ENCODE measurements at regions not wholly inside any gene's neighbourhood (a gene's known extent, or its start where the extent isn't known, plus 50 kb on each side); places are given as distances from the start of the nearest gene placed in this dataset.

GRCh38 chr10:131490991-131491594, 179.6 kb upstream of the TCERG1L start:
- no peaks in the 10 kb centered on the region for H3K9me3 ChIP-seq
- no peak for TF ChIP-seq POLR2A (IDR thresholded peaks at IDR 0.05)
- TF ChIP-seq CTCF (IDR thresholded peaks at IDR 0.05) = no peak
- no peak for TF ChIP-seq EP300 (IDR thresholded peaks at IDR 0.05)
- H3K27me3 ChIP-seq = no peaks in the 10 kb centered on the region
- no peaks in the 10 kb centered on the region for H3K36me3 ChIP-seq
- intact Hi-C loops (cut with DNase I) = no loop called here
- no peak for DNase-seq
- no peak overlapping the region for H3K4me3 ChIP-seq
- H3K4me1 ChIP-seq (ENCODE audit: insufficient read depth) = no peaks in the 10 kb centered on the region
- WGBS, 3 donors = 75 to 79% (median 75%) methylated on average over 9 of the region's 9 CpGs
- no peak overlapping the region for H3K27ac ChIP-seq

GRCh38 chr10:131492211-131492857, 180.8 kb upstream of the TCERG1L start:
- intact Hi-C loops (cut with DNase I) = no loop called here
- no peak for DNase-seq
- TF ChIP-seq POLR2A (IDR thresholded peaks at IDR 0.05) = no peak
- TF ChIP-seq EP300 (IDR thresholded peaks at IDR 0.05) = no peak
- H3K4me1 ChIP-seq (ENCODE audit: insufficient read depth) = no peaks in the 10 kb centered on the region
- H3K4me3 ChIP-seq = no peak overlapping the region
- H3K27me3 ChIP-seq = no peaks in the 10 kb centered on the region
- H3K27ac ChIP-seq = no peak overlapping the region
- H3K36me3 ChIP-seq = no peaks in the 10 kb centered on the region
- H3K9me3 ChIP-seq = no peaks in the 10 kb centered on the region
- 55 to 65% (median 63%) methylated on average over 9 of the region's 9 CpGs for WGBS, 3 donors

GRCh38 chr10:131493432-131493831, 181.9 kb upstream of the TCERG1L start:
- intact Hi-C loops (cut with DNase I) = no loop called here
- H3K4me1 ChIP-seq (ENCODE audit: insufficient read depth) = no peaks in the 10 kb centered on the region
- H3K4me3 ChIP-seq = no peak overlapping the region
- no peak for DNase-seq
- no peak overlapping the region for H3K27ac ChIP-seq
- no peaks in the 10 kb centered on the region for H3K36me3 ChIP-seq
- no peak for TF ChIP-seq EP300 (IDR thresholded peaks at IDR 0.05)
- H3K27me3 ChIP-seq = no peaks in the 10 kb centered on the region
- 74 to 83% (median 75%) methylated on average over 4 of the region's 4 CpGs for WGBS, 3 donors
- H3K9me3 ChIP-seq = no peaks in the 10 kb centered on the region

GRCh38 chr10:131494451-131494850, 182.9 kb upstream of the TCERG1L start:
- DNase-seq = no peak
- no peak overlapping the region for H3K4me3 ChIP-seq
- H3K36me3 ChIP-seq = no peaks in the 10 kb centered on the region
- 84 to 88% (median 86%) methylated on average over 5 of the region's 5 CpGs for WGBS, 3 donors
- no peaks in the 10 kb centered on the region for H3K9me3 ChIP-seq
- TF ChIP-seq EP300 (IDR thresholded peaks at IDR 0.05) (no peak), POLR2A (IDR thresholded peaks at IDR 0.05) (no peak), CTCF (IDR thresholded peaks at IDR 0.05) (no peak)
- intact Hi-C loops (cut with DNase I) = no loop called here
- no peak overlapping the region for H3K27ac ChIP-seq
- no peaks in the 10 kb centered on the region for H3K27me3 ChIP-seq
- no peaks in the 10 kb centered on the region for H3K4me1 ChIP-seq (ENCODE audit: insufficient read depth)

GRCh38 chr10:131495224-131495623, 183.7 kb upstream of the TCERG1L start:
- H3K4me1 ChIP-seq (ENCODE audit: insufficient read depth) = no peaks in the 10 kb centered on the region
- H3K27me3 ChIP-seq = no peaks in the 10 kb centered on the region
- TF ChIP-seq EP300 (IDR thresholded peaks at IDR 0.05) (no peak), POLR2A (IDR thresholded peaks at IDR 0.05) (no peak), CTCF (IDR thresholded peaks at IDR 0.05) (no peak)
- no peaks in the 10 kb centered on the region for H3K36me3 ChIP-seq
- H3K27ac ChIP-seq = no peak overlapping the region
- H3K4me3 ChIP-seq = no peak overlapping the region
- no peak for DNase-seq
- intact Hi-C loops (cut with DNase I) = no loop called here
- 58 to 78% (median 66%) methylated on average over 4 of the region's 4 CpGs for WGBS, 3 donors
- peaks cover 0 to under 1% of the 10 kb centered on the region in 2 donors for H3K9me3 ChIP-seq
